ENCODE measurements at regions not wholly inside any gene's neighbourhood (a gene's known extent, or its start where the extent isn't known, plus 50 kb on each side); places are given as distances from the start of the nearest gene placed in this dataset.

- ChIA-PET POLR2A (no interaction called here), CTCF (no interaction called here)
- TF ChIP-seq, protein P1, sequence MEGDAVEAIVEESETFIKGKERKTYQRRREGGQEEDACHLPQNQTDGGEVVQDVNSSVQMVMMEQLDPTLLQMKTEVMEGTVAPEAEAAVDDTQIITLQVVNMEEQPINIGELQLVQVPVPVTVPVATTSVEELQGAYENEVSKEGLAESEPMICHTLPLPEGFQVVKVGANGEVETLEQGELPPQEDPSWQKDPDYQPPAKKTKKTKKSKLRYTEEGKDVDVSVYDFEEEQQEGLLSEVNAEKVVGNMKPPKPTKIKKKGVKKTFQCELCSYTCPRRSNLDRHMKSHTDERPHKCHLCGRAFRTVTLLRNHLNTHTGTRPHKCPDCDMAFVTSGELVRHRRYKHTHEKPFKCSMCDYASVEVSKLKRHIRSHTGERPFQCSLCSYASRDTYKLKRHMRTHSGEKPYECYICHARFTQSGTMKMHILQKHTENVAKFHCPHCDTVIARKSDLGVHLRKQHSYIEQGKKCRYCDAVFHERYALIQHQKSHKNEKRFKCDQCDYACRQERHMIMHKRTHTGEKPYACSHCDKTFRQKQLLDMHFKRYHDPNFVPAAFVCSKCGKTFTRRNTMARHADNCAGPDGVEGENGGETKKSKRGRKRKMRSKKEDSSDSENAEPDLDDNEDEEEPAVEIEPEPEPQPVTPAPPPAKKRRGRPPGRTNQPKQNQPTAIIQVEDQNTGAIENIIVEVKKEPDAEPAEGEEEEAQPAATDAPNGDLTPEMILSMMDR (IDR thresholded peaks at IDR 0.05; ENCODE audit: insufficient read depth, low read length, missing control alignments), result no peak
- no peak for DNase-seq (ENCODE audit: low read depth, low spot score)
- no peak overlapping the region for H3K4me3 ChIP-seq (ENCODE audit: low read depth, low read length)
Measured at GRCh38 chr1:37394574-37395464, 79.6 kb upstream of the ZC3H12A start.

DNA sequence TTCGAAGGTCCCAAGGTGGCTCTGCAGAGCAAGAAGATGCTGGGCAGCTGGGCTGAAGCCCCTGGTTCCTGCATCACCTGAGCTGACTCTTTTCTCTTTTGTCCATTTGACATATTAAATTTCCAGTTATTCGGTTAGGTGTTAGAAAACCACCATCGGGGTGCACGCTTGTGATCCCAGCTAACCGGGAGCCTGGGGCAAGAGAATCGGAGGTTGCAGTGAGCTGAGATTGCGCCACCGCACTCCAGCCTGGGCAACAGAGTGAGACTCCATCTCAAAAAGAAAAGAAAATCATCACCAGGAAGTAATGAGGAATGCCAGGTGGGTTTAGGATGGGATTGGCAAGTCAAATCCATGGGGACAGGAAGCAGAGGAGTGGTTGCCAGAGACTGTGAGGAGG, 76.3 kb upstream of the ZC3H12A start:
- POLR2A ChIA-PET, result no interaction called here
- H3K4me3 ChIP-seq (ENCODE audit: low read depth, low read length), result no peak overlapping the region
- CTCF ChIA-PET, result no interaction called here
- no peak for DNase-seq (ENCODE audit: low read depth, low spot score)
- TF ChIP-seq, protein P1 (IDR thresholded peaks at IDR 0.05; ENCODE audit: insufficient read depth, low read length, missing control alignments), result no peak

DNA sequence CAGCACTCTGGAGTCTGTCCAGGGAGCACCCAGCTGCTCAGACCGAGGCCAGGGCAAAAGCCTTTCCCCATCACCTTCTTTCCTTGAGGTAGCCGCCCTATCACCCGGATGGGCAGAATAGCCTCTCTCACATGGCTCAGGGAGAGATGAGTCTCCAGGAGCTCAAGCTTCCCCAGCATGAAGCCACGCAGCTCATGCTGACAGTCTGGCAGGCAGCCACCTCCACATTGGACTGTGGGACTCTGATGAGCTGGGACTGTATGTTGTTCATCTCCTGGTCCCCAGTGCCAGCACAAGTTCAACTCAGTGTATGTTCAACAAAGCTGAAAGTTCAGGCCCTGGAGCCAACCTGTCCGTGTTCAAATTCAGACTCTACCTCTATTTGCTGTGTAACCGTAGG, 75.2 kb upstream of the ZC3H12A start:
- TF ChIP-seq, protein P1 (IDR thresholded peaks at IDR 0.05; ENCODE audit: insufficient read depth, low read length, missing control alignments), result no peak
- ChIA-PET CTCF (no interaction called here), POLR2A (no interaction called here)
- no peak for DNase-seq (ENCODE audit: low read depth, low spot score)
- no peak overlapping the region for H3K4me3 ChIP-seq (ENCODE audit: low read depth, low read length)

GRCh38 chr1:37399830-37400464, 74.4 kb upstream of the ZC3H12A start:
- ChIA-PET POLR2A (no interaction called here), CTCF (no interaction called here)
- H3K4me3 ChIP-seq (ENCODE audit: low read depth, low read length), result no peak overlapping the region
- TF ChIP-seq, protein P1 (IDR thresholded peaks at IDR 0.05; ENCODE audit: insufficient read depth, low read length, missing control alignments), result no peak
- DNase-seq (ENCODE audit: low read depth, low spot score), result no peak

GRCh38 chr1:37400466-37401225, 73.7 kb upstream of the ZC3H12A start:
- no peak overlapping the region for H3K4me3 ChIP-seq (ENCODE audit: low read depth, low read length)
- CTCF ChIA-PET, result no interaction called here
- no peak for DNase-seq (ENCODE audit: low read depth, low spot score)
- POLR2A ChIA-PET, result no interaction called here
- TF ChIP-seq, protein P1 (IDR thresholded peaks at IDR 0.05; ENCODE audit: insufficient read depth, low read length, missing control alignments), result no peak

- CTCF ChIA-PET, result no interaction called here
Measured at GRCh38 chr1:37403166-37403565, 71.2 kb upstream of the ZC3H12A start.

More at GRCh38 chr1:37403166-37403565, 71.2 kb upstream of the ZC3H12A start:
- TF ChIP-seq, protein P1 (IDR thresholded peaks at IDR 0.05; ENCODE audit: insufficient read depth, low read length, missing control alignments), result no peak
- POLR2A ChIA-PET, result no interaction called here
- no peak overlapping the region for H3K4me3 ChIP-seq (ENCODE audit: low read depth, low read length)
- DNase-seq (ENCODE audit: low read depth, low spot score), result no peak
